H9 (cell line): ENCODE measurements at regions not wholly inside any gene's neighbourhood (a gene's known extent, or its start where the extent isn't known, plus 50 kb on each side); places are given as distances from the start of the nearest gene placed in this dataset.

ENCODE experiments used
- DNase-seq: peaks from one replicate; pipeline ENCODE4 v3.0.0-alpha.2; 2017
- H2AFZ ChIP-seq: one replicate; pipeline ENCODE4 v1.6.1; 2013; ENCODE audit warnings: mild to moderate bottlenecking, low read length, control low read depth, moderate library complexity
- H2AK5ac ChIP-seq: 2 replicates; pipeline ENCODE4 v1.6.1; 2013; ENCODE audit warnings: low read length, control low read depth, mixed read lengths; ENCODE audit not compliant: insufficient read length
- H2BK120ac ChIP-seq: one replicate; pipeline ENCODE4 v1.6.1; 2013; ENCODE audit warnings: low read depth, mild to moderate bottlenecking, low read length, control low read depth, inconsistent platforms; ENCODE audit not compliant: poor library complexity, severe bottlenecking
- H2BK12ac ChIP-seq: 2 replicates; pipeline ENCODE4 v1.6.1; 2013; ENCODE audit warnings: low read length, control low read depth, mixed read lengths, low read depth; ENCODE audit not compliant: insufficient read length
- H2BK15ac ChIP-seq: 2 replicates; pipeline ENCODE4 v1.6.1; 2013; ENCODE audit warnings: low read depth, low read length, control low read depth
- H2BK20ac ChIP-seq: one replicate; pipeline ENCODE4 v1.6.1; 2013; ENCODE audit warnings: low read depth, mild to moderate bottlenecking, low read length, control low read depth, inconsistent platforms; ENCODE audit not compliant: poor library complexity, severe bottlenecking
- H2BK5ac ChIP-seq: 2 replicates; pipeline ENCODE4 v1.6.1; 2013; ENCODE audit warnings: low read length, control low read depth, mixed read lengths; ENCODE audit not compliant: insufficient read length
- H3K14ac ChIP-seq: 2 replicates; pipeline ENCODE4 v1.6.1; 2013; ENCODE audit warnings: low read length, control low read depth; ENCODE audit not compliant: insufficient read depth
- H3K18ac ChIP-seq: 2 replicates; pipeline ENCODE4 v1.6.1; 2013; ENCODE audit warnings: low read depth, mild to moderate bottlenecking, mixed read lengths, low read length, control low read depth; ENCODE audit not compliant: insufficient read length
- H3K23ac ChIP-seq: 2 replicates; pipeline ENCODE4 v1.6.1; 2013; ENCODE audit warnings: low read length, control low read depth, mixed read lengths, low read depth; ENCODE audit not compliant: insufficient read length
- H3K23me2 ChIP-seq: 2 replicates; pipeline ENCODE4 v1.6.1; 2013; ENCODE audit warnings: low read depth, mild to moderate bottlenecking, mixed read lengths, low read length, control low read depth; ENCODE audit not compliant: insufficient read length, poor library complexity, severe bottlenecking
- H3K27ac ChIP-seq: 2 replicates; pipeline ENCODE4 v1.5.1; 2013; ENCODE audit warnings: low read length, control low read depth, mixed read lengths, low read depth; ENCODE audit not compliant: insufficient read length
- H3K27me3 ChIP-seq: 2 replicates; pipeline ENCODE4 v1.6.1; 2013; ENCODE audit warnings: low read length, control low read depth, inconsistent platforms; ENCODE audit not compliant: insufficient read depth
- H3K4ac ChIP-seq: 2 replicates; pipeline ENCODE4 v1.6.1; 2013; ENCODE audit warnings: low read depth, mild to moderate bottlenecking, control low read depth, inconsistent platforms, low read length, moderate library complexity
- H3K4me1 ChIP-seq: 2 replicates; pipeline ENCODE4 v1.6.1; 2013; ENCODE audit warnings: low read length, control low read depth, inconsistent platforms; ENCODE audit not compliant: insufficient read depth
- H3K4me2 ChIP-seq: 2 replicates; pipeline ENCODE4 v1.6.1; 2013; ENCODE audit warnings: low read length, control low read depth, mixed read lengths; ENCODE audit not compliant: insufficient read length, insufficient read depth
- H3K56ac ChIP-seq: 2 replicates; pipeline ENCODE4 v1.6.1; 2013; ENCODE audit warnings: low read depth, mild to moderate bottlenecking, mixed read lengths, low read length, control low read depth; ENCODE audit not compliant: insufficient read length
- H3K79me1 ChIP-seq: 2 replicates; pipeline ENCODE4 v1.6.1; 2013; ENCODE audit warnings: low read depth, mild to moderate bottlenecking, moderate library complexity, low read length, control low read depth, inconsistent platforms; ENCODE audit not compliant: insufficient read depth, poor library complexity, severe bottlenecking
- H3K79me2 ChIP-seq: 2 replicates; pipeline ENCODE4 v1.6.1; 2013; ENCODE audit warnings: low read length, control low read depth, inconsistent platforms; ENCODE audit not compliant: insufficient read depth
- H3K9ac ChIP-seq: 2 replicates; pipeline ENCODE4 v1.6.1; 2013; ENCODE audit warnings: low read length, control low read depth, mixed read lengths; ENCODE audit not compliant: insufficient read length; ENCODE audit errors: extremely low read depth
- H3K9me3 ChIP-seq: one replicate; pipeline ENCODE4 v1.6.1; 2013; ENCODE audit warnings: low read depth, low read length, inconsistent platforms; ENCODE audit not compliant: control insufficient read depth
- H3T11ph ChIP-seq: one replicate; pipeline ENCODE4 v1.6.1; 2013; ENCODE audit warnings: mild to moderate bottlenecking, low read length, control low read depth, inconsistent platforms
- H4K20me1 ChIP-seq: one replicate; pipeline ENCODE4 v1.6.1; 2013; ENCODE audit not compliant: control insufficient read depth, insufficient read length, insufficient read depth
- H4K5ac ChIP-seq: 2 replicates; pipeline ENCODE4 v1.6.1; 2013; ENCODE audit warnings: low read depth, mild to moderate bottlenecking, mixed read lengths, low read length, control low read depth; ENCODE audit not compliant: insufficient read length
- H4K8ac ChIP-seq: replicated peaks from 2 replicates; pipeline ENCODE4 v1.6.1; 2013; ENCODE audit warnings: low read length, control low read depth, mixed read lengths, low read depth; ENCODE audit not compliant: insufficient read length
- H4K91ac ChIP-seq: 2 replicates; pipeline ENCODE4 v1.6.1; 2013; ENCODE audit warnings: low read depth, mild to moderate bottlenecking, moderate library complexity, mixed read lengths, low read length, control low read depth; ENCODE audit not compliant: insufficient read length
- H3K27ac Mint-ChIP-seq, 3 experiments: 2 replicates in 2 of 3; 3 replicates in 1 of 3; pipeline ENCODE4 v1.8.0; 2020 to 2021; ENCODE audit warnings: mixed read lengths in 3 of 3, mild to moderate bottlenecking in 1 of 3, moderate library complexity in 1 of 3
- H3K27me3 Mint-ChIP-seq: 2 replicates; pipeline ENCODE4 v1.8.0; 2021; ENCODE audit warnings: low read depth, mild to moderate bottlenecking, moderate library complexity, mixed read lengths
- H3K36me3 Mint-ChIP-seq, 3 experiments: 2 replicates in 2 of 3; 3 replicates in 1 of 3; pipeline ENCODE4 v1.8.0; 2020 to 2021; ENCODE audit warnings: low read depth in 3 of 3, mixed read lengths in 3 of 3; ENCODE audit not compliant: insufficient read depth in 1 of 3
- H3K4me1 Mint-ChIP-seq, 2 experiments: 2 replicates each; pipeline ENCODE4 v1.8.0; 2020; ENCODE audit warnings: mixed read lengths in 2 of 2
- H3K4me3 Mint-ChIP-seq, 2 experiments: 2 replicates in 1 of 2; 3 replicates in 1 of 2; pipeline ENCODE4 v1.8.0; 2020 to 2021; ENCODE audit warnings: mild to moderate bottlenecking in 2 of 2, mixed read lengths in 2 of 2, moderate library complexity in 1 of 2
- H3K9me3 Mint-ChIP-seq, 2 experiments: 2 replicates in 1 of 2; 3 replicates in 1 of 2; pipeline ENCODE4 v1.8.0; 2020; ENCODE audit warnings: mild to moderate bottlenecking in 2 of 2, mixed read lengths in 2 of 2, moderate library complexity in 1 of 2
- CTCF ChIP-seq: fragments of 200-600 bp; sonication (generic); conservative IDR thresholded peaks from 3 replicates; pipeline ENCODE4 v1.8.0; 2021; ENCODE audit warnings: antibody characterized with exemption, mild to moderate bottlenecking
- WGBS: extraction: QIAGEN DNeasy Blood & Tissue Kit; methylation state at CpG from one replicate; pipeline ENCODE4 v1.1.7; 2013; ENCODE audit warnings: missing lambda C conversion rate, low lambda C conversion rate, mixed read lengths; ENCODE audit not compliant: insufficient read length; ENCODE audit errors: extremely low coverage; 5-methylcytosine and 5-hydroxymethylcytosine counted together

GRCh38 chr12:111148005-111148404 is 220.9 kb downstream of the PHETA1 start:
- H3K4me1 Mint-ChIP-seq = peaks cover 17 to 31% of the 10 kb centered on the region in 2 experiments
- DNase-seq = no peak
- no peak overlapping the region for H3K27ac ChIP-seq
- H3K4ac ChIP-seq = no peak overlapping the region
- no peak overlapping the region for H3K27ac Mint-ChIP-seq
- H3K23me2 ChIP-seq = no peaks in the 10 kb centered on the region
- no peak overlapping the region for H2AFZ ChIP-seq
- H3K27me3 ChIP-seq = no peaks in the 10 kb centered on the region
- no peak overlapping the region for H2BK12ac ChIP-seq
- WGBS = 100% methylated on average over 1 of the region's 6 CpGs
- H3K9me3 ChIP-seq = no peaks in the 10 kb centered on the region
- H3K9ac ChIP-seq = no peak overlapping the region
- H3K14ac ChIP-seq = no peak overlapping the region
- no peak overlapping the region for H3K56ac ChIP-seq
- H2BK15ac ChIP-seq = no peak overlapping the region
- H4K5ac ChIP-seq = no peak overlapping the region
- no peaks in the 10 kb centered on the region for H3K79me1 ChIP-seq
- H2BK5ac ChIP-seq = no peak overlapping the region
- no peak overlapping the region for H2BK120ac ChIP-seq
- H3K4me2 ChIP-seq = no peak overlapping the region
- no peak overlapping the region for H4K91ac ChIP-seq
- H3K4me1 ChIP-seq = no peaks in the 10 kb centered on the region
- H3K9me3 Mint-ChIP-seq = no peaks in the 10 kb centered on the region; a peak in 1 of 5 replicates
- no peak overlapping the region for H2BK20ac ChIP-seq
- H3K79me2 ChIP-seq = no peaks in the 10 kb centered on the region
- no peak overlapping the region for H3K23ac ChIP-seq
- no peak overlapping the region for H4K8ac ChIP-seq
- H3K18ac ChIP-seq = no peak overlapping the region
- no peak overlapping the region for H3K4me3 Mint-ChIP-seq
- no peak for TF ChIP-seq CTCF
- no peak overlapping the region for H2AK5ac ChIP-seq
- H4K20me1 ChIP-seq = no peaks in the 10 kb centered on the region
- peaks cover 3% of the 10 kb centered on the region; the same call in 1 of the 2 replicates for H3K27me3 Mint-ChIP-seq
- H3T11ph ChIP-seq = no peak overlapping the region
- no peaks in the 10 kb centered on the region; a peak in 2 of 7 replicates for H3K36me3 Mint-ChIP-seq
